Pancreas (tissue), 10 donors: ENCODE measurements at regions not wholly inside any gene's neighbourhood (a gene's known extent, or its start where the extent isn't known, plus 50 kb on each side); places are given as distances from the start of the nearest gene placed in this dataset.

Source experiments
- ATAC-seq, 4 donors: fragments of 200-7000 bp; cut with Tn5 transposase; one replicate each; pipeline versions ENCODE4 v1.8.0 to v1.9.1; 2020; ENCODE audit warnings: mild to moderate bottlenecking in 4 of 4, moderate library complexity in 4 of 4
- DNase-seq, 6 donors: peaks; one replicate each; pipeline ENCODE4 v3.0.0-alpha.2; 2020
- FAIRE-seq: peaks from 2 replicates; lab custom pipeline; 2012; peaks lifted over from hg19 to GRCh38; lab: Jason Lieb, UNC
- H3K27ac ChIP-seq, 4 donors: fragments of 200-600 bp; sonication (generic); 1 replicate in 3 of 4; 2 replicates in 1 of 4; pipeline versions ENCODE4 v1.5.0 to v1.8.0; 2020
- H3K27me3 ChIP-seq, 4 donors: fragments of 200-600 bp; one replicate each; pipeline ENCODE4 v1.8.0; 2021
- H3K36me3 ChIP-seq, 3 donors: fragments of 200-600 bp; sonication (generic) in 1 of 3; one replicate each; pipeline versions ENCODE4 v1.5.0 to v1.8.0; 2020 to 2021
- H3K4me1 ChIP-seq, 3 donors: fragments of 200-600 bp; one replicate each; pipeline ENCODE4 v1.8.0; 2021
- H3K4me3 ChIP-seq, 4 donors: fragments of 200-600 bp; sonication (generic) in 2 of 4; one replicate each; pipeline versions ENCODE4 v1.5.0 to v1.8.0; 2020 to 2021
- H3K9me3 ChIP-seq, 4 donors: fragments of 200-600 bp; one replicate each; pipeline ENCODE4 v1.8.0; 2021
- WGBS, 2 donors: extraction: QIAGEN DNeasy Blood & Tissue Kit; methylation state at CpG; one replicate each; pipeline ENCODE4 v1.1.7; 2013; 5-methylcytosine and 5-hydroxymethylcytosine counted together
- intact Hi-C, 3 donors: fragments of 100-400 bp; cut with DNase I; formaldehyde crosslinking; loops; one replicate each; pipeline versions ENCODE4 v1.11.1 to v1.14.2; 2022
- TF ChIP-seq, protein P1 (sequence below), 4 donors: fragments of 200-600 bp; sonication (generic) in 3 of 4; IDR thresholded peaks; one replicate each; pipeline versions ENCODE4 v1.5.0 to v1.8.0; 2021; ENCODE audit warnings: antibody characterized with exemption in 4 of 4
- donor health status: healthy with polysubstance abuse.
- donor health status: DM: no; HTN: no; CAD: no; lungs with moderate emphysema.
- donor health status: DM: no; HTN: no; CAD: no.
- donor health status: control.
- donor health status: control.
- donor health status: Bipolar disorder and iron deficiency.
- donor health status: DM: yes; HTN: yes; CAD: no.
- donor health status: DM: no; HTN: no; CAD: no.
- donor health status: DM: no; HTN: no; CAD: no.
- donor health status: DM: yes; HTN: yes; CAD: no.

DNA sequence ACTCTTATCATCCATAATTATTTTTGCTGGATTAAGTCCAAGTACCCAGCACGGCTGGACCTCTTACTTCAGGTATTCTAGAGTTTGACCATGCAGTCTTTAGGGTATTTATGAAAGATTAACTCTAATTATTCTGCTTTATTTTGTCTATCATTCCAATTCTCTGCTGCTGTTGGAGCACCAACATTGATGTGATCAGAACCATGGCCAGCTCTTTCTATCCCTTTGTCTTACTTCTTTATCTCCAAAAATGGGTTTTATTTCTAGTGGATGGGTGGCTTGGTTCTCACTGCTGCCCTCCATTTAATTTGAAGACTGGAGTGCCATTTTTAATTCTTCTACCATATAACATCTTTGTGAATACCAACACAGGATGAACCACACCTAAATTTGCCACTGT lies 704.3 kb downstream of the FRK start:
- intact Hi-C loops, result no loop called here

DNA sequence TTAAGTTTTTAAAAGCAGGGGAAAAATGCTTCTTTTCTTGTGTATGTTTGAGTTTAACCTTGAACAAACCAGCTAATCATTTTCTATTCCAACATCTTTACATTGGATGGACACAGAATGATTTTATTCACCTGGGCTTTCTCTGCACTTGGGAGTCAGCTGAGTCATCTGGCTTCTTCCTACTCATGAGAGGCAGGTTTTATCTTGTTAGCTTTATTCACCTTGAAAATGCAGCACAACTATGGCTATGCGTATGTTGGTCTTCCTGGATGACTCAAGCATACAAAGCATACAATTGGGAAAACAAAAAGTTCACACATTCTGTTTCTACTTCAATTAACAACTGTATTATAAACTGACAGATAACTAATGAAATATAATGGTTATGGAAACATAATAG lies 737.7 kb downstream of the FRK start:
- Histone ChIP-seq H3K9me3 (no peaks in the 10 kb centered on the region), H3K4me1 (no peaks in the 10 kb centered on the region), H3K27me3 (no peaks in the 10 kb centered on the region), H3K4me3 (no peak overlapping the region), H3K36me3 (no peaks in the 10 kb centered on the region), H3K27ac (no peak overlapping the region)
- DNase-seq (no peak), ATAC-seq (no peak), FAIRE-seq (no peak)
- intact Hi-C loops, result no loop called here
- TF ChIP-seq, protein P1, sequence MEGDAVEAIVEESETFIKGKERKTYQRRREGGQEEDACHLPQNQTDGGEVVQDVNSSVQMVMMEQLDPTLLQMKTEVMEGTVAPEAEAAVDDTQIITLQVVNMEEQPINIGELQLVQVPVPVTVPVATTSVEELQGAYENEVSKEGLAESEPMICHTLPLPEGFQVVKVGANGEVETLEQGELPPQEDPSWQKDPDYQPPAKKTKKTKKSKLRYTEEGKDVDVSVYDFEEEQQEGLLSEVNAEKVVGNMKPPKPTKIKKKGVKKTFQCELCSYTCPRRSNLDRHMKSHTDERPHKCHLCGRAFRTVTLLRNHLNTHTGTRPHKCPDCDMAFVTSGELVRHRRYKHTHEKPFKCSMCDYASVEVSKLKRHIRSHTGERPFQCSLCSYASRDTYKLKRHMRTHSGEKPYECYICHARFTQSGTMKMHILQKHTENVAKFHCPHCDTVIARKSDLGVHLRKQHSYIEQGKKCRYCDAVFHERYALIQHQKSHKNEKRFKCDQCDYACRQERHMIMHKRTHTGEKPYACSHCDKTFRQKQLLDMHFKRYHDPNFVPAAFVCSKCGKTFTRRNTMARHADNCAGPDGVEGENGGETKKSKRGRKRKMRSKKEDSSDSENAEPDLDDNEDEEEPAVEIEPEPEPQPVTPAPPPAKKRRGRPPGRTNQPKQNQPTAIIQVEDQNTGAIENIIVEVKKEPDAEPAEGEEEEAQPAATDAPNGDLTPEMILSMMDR (IDR thresholded peaks at IDR 0.05), result no peak
- WGBS, 2 donors, result 78 to 79% methylated on average over 1 of the region's 1 CpG

More for the DNA sequence above, 704.3 kb downstream of the FRK start:
- Histone ChIP-seq H3K27me3 (no peaks in the 10 kb centered on the region), H3K27ac (no peak overlapping the region), H3K4me1 (peaks cover 0 to 6% (median 0%) of the 10 kb centered on the region in 3 donors), H3K9me3 (no peaks in the 10 kb centered on the region), H3K36me3 (no peaks in the 10 kb centered on the region), H3K4me3 (no peak overlapping the region)
- no peak for FAIRE-seq
- WGBS, 2 donors, result 69 to 86% methylated on average over 1 of the region's 1 CpG
- DNase-seq, result no peak
- TF ChIP-seq, protein P1 (IDR thresholded peaks at IDR 0.05), result no peak
- ATAC-seq, result no peak

DNA sequence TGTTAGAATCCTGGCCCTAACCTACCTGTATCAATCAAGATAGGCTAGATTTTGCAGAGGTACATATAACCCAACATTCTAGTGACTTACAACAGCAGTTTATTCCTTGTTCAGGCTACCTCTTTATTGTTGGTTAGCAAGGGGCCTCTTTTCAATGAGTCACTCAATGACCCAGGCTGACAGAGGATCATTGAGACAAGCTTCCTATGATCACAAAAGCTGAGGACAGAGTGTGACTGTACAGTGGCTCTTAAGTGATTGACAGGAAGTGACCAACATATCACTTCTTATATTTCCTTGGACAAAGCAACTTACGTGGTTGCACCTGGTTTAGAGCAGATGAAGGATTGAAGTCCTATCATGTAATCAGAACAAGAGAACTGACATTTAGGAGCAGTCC lies 740.9 kb downstream of the FRK start:
- intact Hi-C loops, result no loop called here
- Histone ChIP-seq H3K27ac (no peak overlapping the region), H3K4me3 (no peak overlapping the region), H3K4me1 (no peaks in the 10 kb centered on the region), H3K27me3 (no peaks in the 10 kb centered on the region), H3K36me3 (no peaks in the 10 kb centered on the region), H3K9me3 (peaks cover 0 to 4% (median 0%) of the 10 kb centered on the region in 4 donors)
- DNase-seq (no peak), FAIRE-seq (no peak), ATAC-seq (no peak)
- TF ChIP-seq, protein P1 (IDR thresholded peaks at IDR 0.05), result no peak
- 79 to 89% methylated on average over 1 of the region's 1 CpG for WGBS, 2 donors

DNA sequence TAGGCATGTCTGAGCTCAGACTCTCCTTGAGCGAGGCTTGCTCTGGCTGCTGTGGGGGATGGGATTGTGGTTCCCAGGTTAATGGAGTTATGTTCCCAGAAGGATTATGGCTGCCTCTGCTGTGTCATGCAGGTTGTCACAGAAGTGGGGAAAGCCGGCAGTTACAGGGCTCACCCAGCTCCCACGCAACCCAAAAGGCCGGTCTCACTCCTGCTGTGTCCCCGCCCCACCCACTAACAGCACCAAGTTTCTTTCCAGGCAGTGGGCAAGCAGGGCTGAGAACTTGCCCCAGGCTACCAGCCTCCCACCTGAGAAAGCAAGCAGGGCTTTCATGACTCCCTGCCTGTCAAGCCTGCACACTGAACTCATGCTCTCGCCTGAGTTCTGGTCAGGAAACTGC lies 750.5 kb downstream of the FRK start:
- intact Hi-C loops, result no loop called here
- WGBS, 2 donors, result 81 to 100% methylated on average over 6 of the region's 6 CpGs
- FAIRE-seq, result no peak
- H3K4me3 ChIP-seq, result no peak overlapping the region
- no peaks in the 10 kb centered on the region for H3K4me1 ChIP-seq
- no peaks in the 10 kb centered on the region for H3K27me3 ChIP-seq
- TF ChIP-seq, protein P1 (IDR thresholded peaks at IDR 0.05), result no peak
- H3K27ac ChIP-seq, result no peak overlapping the region
- no peaks in the 10 kb centered on the region for H3K36me3 ChIP-seq
- H3K9me3 ChIP-seq, result no peaks in the 10 kb centered on the region
- DNase-seq, result no peak
- ATAC-seq, result no peak

DNA sequence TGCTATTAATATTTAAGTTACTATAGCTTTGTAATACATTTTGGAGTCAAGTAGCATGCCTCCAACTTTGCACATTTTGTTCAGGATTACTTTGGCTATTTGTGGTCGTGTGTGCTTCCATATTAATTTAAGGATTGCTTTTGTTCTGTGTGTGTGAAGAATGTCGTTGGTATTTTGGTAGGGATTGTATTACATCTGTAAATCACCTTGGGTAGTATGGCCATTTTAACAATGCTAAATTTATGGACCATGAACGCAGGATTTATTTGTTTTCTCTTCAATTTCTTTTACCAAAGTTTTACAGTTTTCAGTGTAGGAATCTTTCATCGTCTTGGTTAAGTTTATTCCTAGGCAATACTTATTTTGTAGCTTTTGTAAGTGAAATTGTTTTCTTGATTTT lies 758.0 kb downstream of the FRK start:
- 65 to 81% methylated on average over 4 of the region's 4 CpGs for WGBS, 2 donors
- Histone ChIP-seq H3K4me3 (no peak overlapping the region), H3K27ac (no peak overlapping the region), H3K36me3 (no peaks in the 10 kb centered on the region), H3K4me1 (no peaks in the 10 kb centered on the region), H3K9me3 (no peaks in the 10 kb centered on the region), H3K27me3 (no peaks in the 10 kb centered on the region)
- intact Hi-C loops, result no loop called here
- ATAC-seq, result no peak
- no peak for FAIRE-seq
- DNase-seq, result no peak
- TF ChIP-seq, protein P1 (IDR thresholded peaks at IDR 0.05), result no peak
